Sigmoid colon (tissue), 6 donors: ENCODE measurements at regions not wholly inside any gene's neighbourhood (a gene's known extent, or its start where the extent isn't known, plus 50 kb on each side); places are given as distances from the start of the nearest gene placed in this dataset.

ENCODE experiments used
- DNase-seq: peaks from one replicate; pipeline ENCODE4 v3.0.0-alpha.2; 2019
- H3K27ac ChIP-seq, 4 donors: fragments of 200-600 bp; sonication (generic); one replicate each; pipeline ENCODE4 v1.5.1; 2016 to 2019; ENCODE audit warnings: mild to moderate bottlenecking in 1 of 4
- H3K27me3 ChIP-seq, 3 donors: fragments of 200-600 bp; sonication (generic); one replicate each; pipeline ENCODE4 v1.5.1; 2019; ENCODE audit warnings: mild to moderate bottlenecking in 1 of 3
- H3K36me3 ChIP-seq, 4 donors: fragments of 200-600 bp; sonication (generic); one replicate each; pipeline ENCODE4 v1.5.1; 2016 to 2019
- H3K4me1 ChIP-seq, 4 donors: fragments of 200-600 bp; sonication (generic); one replicate each; pipeline ENCODE4 v1.5.1; 2017 to 2019
- H3K4me3 ChIP-seq, 4 donors: fragments of 200-600 bp; sonication (generic); one replicate each; pipeline ENCODE4 v1.5.1; 2017 to 2019; ENCODE audit warnings: mild to moderate bottlenecking in 2 of 4, moderate library complexity in 1 of 4
- H3K9me3 ChIP-seq, 4 donors: fragments of 200-600 bp in 3 of 4; sonication (generic) in 3 of 4; one replicate each; pipeline versions ENCODE4 v1.5.1 to v1.6.1; 2013 to 2019
- EP300 ChIP-seq, 4 donors: sonication (generic); formaldehyde crosslinking; IDR thresholded peaks; one replicate each; pipeline ENCODE4 v1.6.1; 2017; ENCODE audit warnings: antibody characterized with exemption in 4 of 4
- POLR2A ChIP-seq, 2 donors: fragments of 450-650 bp; IDR thresholded peaks; one replicate each; pipeline ENCODE4 v1.6.1; 2016; ENCODE audit warnings: antibody characterized with exemption in 2 of 2, mild to moderate bottlenecking in 2 of 2, moderate library complexity in 2 of 2
- POLR2AphosphoS5 ChIP-seq, 4 donors: sonication (generic); formaldehyde crosslinking; IDR thresholded peaks; one replicate each; pipeline ENCODE4 v1.6.1; 2017; ENCODE audit warnings: antibody characterized with exemption in 4 of 4
- WGBS, 2 donors: extraction: QIAGEN DNeasy Blood & Tissue Kit; methylation state at CpG; one replicate each; pipeline ENCODE4 v1.1.7; 2013; 5-methylcytosine and 5-hydroxymethylcytosine counted together
- intact Hi-C: fragments of 100-400 bp; cut with DNase I; formaldehyde crosslinking; loops from one replicate; pipeline ENCODE4 v1.15.1; 2023
- TF ChIP-seq, protein P1 (sequence below), 4 experiments: fragments of 450-650 bp in 3 of 4; fragments of 200-600 bp in 1 of 4; IDR thresholded peaks; one replicate each; pipeline ENCODE4 v1.5.1; 2016 to 2019; ENCODE audit warnings: antibody characterized with exemption in 4 of 4, mild to moderate bottlenecking in 3 of 4, moderate library complexity in 2 of 4
- donor health status: healthy with polysubstance abuse.
- donor health status: healthy.

- TF ChIP-seq POLR2A (IDR thresholded peaks at IDR 0.05): no peak
- TF ChIP-seq EP300 (IDR thresholded peaks at IDR 0.05): no peak
- no peak for TF ChIP-seq POLR2AphosphoS5 (IDR thresholded peaks at IDR 0.05)
- TF ChIP-seq, protein P1, sequence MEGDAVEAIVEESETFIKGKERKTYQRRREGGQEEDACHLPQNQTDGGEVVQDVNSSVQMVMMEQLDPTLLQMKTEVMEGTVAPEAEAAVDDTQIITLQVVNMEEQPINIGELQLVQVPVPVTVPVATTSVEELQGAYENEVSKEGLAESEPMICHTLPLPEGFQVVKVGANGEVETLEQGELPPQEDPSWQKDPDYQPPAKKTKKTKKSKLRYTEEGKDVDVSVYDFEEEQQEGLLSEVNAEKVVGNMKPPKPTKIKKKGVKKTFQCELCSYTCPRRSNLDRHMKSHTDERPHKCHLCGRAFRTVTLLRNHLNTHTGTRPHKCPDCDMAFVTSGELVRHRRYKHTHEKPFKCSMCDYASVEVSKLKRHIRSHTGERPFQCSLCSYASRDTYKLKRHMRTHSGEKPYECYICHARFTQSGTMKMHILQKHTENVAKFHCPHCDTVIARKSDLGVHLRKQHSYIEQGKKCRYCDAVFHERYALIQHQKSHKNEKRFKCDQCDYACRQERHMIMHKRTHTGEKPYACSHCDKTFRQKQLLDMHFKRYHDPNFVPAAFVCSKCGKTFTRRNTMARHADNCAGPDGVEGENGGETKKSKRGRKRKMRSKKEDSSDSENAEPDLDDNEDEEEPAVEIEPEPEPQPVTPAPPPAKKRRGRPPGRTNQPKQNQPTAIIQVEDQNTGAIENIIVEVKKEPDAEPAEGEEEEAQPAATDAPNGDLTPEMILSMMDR (IDR thresholded peaks at IDR 0.05): no peak
- Histone ChIP-seq H3K27me3 (peaks cover 0 to 56% (median 11%) of the 10 kb centered on the region in 3 donors), H3K4me3 (no peak overlapping the region), H3K27ac (no peak overlapping the region), H3K36me3 (no peaks in the 10 kb centered on the region), H3K9me3 (no peaks in the 10 kb centered on the region), H3K4me1 (no peaks in the 10 kb centered on the region)
- DNase-seq: no peak
- intact Hi-C loops: no loop called here
- WGBS, 2 donors: 82 to 89% methylated on average over 9 of the region's 9 CpGs
These were observed 220.2 kb upstream of the CSF3R start for GRCh38 chr1:36702963-36703362.

GRCh38 chr1:36699113-36699911, 216.6 kb upstream of the CSF3R start:
- Histone ChIP-seq H3K27ac (no peak overlapping the region), H3K4me3 (no peak overlapping the region), H3K36me3 (no peaks in the 10 kb centered on the region), H3K9me3 (no peaks in the 10 kb centered on the region), H3K4me1 (no peaks in the 10 kb centered on the region), H3K27me3 (peaks cover 0 to 42% (median 7%) of the 10 kb centered on the region in 3 donors)
- TF ChIP-seq POLR2AphosphoS5 (IDR thresholded peaks at IDR 0.05) (no peak), POLR2A (IDR thresholded peaks at IDR 0.05) (no peak), EP300 (IDR thresholded peaks at IDR 0.05) (no peak)
- TF ChIP-seq, protein P1 (IDR thresholded peaks at IDR 0.05): no peak
- intact Hi-C loops: no loop called here
- WGBS, 2 donors: 66 to 73% methylated on average over 10 of the region's 10 CpGs
- DNase-seq: no peak

- DNase-seq: no peak
- TF ChIP-seq POLR2A (IDR thresholded peaks at IDR 0.05) (no peak), POLR2AphosphoS5 (IDR thresholded peaks at IDR 0.05) (no peak), EP300 (IDR thresholded peaks at IDR 0.05) (no peak)
- TF ChIP-seq, protein P1 (IDR thresholded peaks at IDR 0.05): no peak
- no peak overlapping the region for H3K4me3 ChIP-seq
- peaks cover 0 to 42% (median 7%) of the 10 kb centered on the region in 3 donors for H3K27me3 ChIP-seq
- intact Hi-C loops: no loop called here
- H3K36me3 ChIP-seq: no peaks in the 10 kb centered on the region
- H3K27ac ChIP-seq: no peak overlapping the region
- no peaks in the 10 kb centered on the region for H3K9me3 ChIP-seq
- 66 to 80% methylated on average over 4 of the region's 4 CpGs for WGBS, 2 donors
- no peaks in the 10 kb centered on the region for H3K4me1 ChIP-seq
These were observed 215.3 kb upstream of the CSF3R start for GRCh38 chr1:36697836-36698605.

GRCh38 chr1:36696261-36696940, 213.7 kb upstream of the CSF3R start:
- Histone ChIP-seq H3K27ac (no peak overlapping the region), H3K4me1 (no peaks in the 10 kb centered on the region), H3K36me3 (no peaks in the 10 kb centered on the region), H3K27me3 (peaks cover 0 to 55% (median 13%) of the 10 kb centered on the region in 3 donors), H3K4me3 (no peak overlapping the region), H3K9me3 (no peaks in the 10 kb centered on the region)
- 72 to 77% methylated on average over 6 of the region's 6 CpGs for WGBS, 2 donors
- TF ChIP-seq, protein P1 (IDR thresholded peaks at IDR 0.05): no peak
- no peak for TF ChIP-seq POLR2AphosphoS5 (IDR thresholded peaks at IDR 0.05)
- no peak for TF ChIP-seq EP300 (IDR thresholded peaks at IDR 0.05)
- TF ChIP-seq POLR2A (IDR thresholded peaks at IDR 0.05): no peak
- intact Hi-C loops: no loop called here
- DNase-seq: no peak
